ENCODE measurements at regions not wholly inside any gene's neighbourhood (a gene's known extent, or its start where the extent isn't known, plus 50 kb on each side); places are given as distances from the start of the nearest gene placed in this dataset.

DNA sequence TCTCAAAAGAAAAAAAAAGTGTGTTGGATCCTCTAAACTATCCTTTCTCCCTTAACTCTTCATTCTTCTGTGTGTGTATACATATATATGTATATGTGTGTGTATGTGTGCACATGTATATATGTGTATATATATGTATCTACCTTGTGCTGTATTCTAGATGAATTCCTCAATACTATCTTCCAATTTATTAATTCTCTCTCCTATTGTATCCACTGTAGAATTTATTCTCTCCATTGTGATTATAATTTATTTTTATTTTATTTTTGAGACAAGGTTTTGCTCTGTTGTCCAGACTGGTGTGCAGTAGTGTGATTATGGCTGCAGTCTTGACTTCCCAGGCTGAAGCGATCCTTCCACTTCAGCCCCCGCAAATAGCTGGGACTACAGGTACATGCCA lies 147.1 kb upstream of the ZNF618 start:
- DNase-seq: no peak
- Histone ChIP-seq H3K9me3 (peaks cover 6% of the 10 kb centered on the region), H3K27me3 (ENCODE audit: insufficient read depth) (peaks cover 8% of the 10 kb centered on the region; the same call in 1 of the 2 replicates), H3K36me3 (replicated peaks in 1 of 2; ENCODE audit: control insufficient read depth in 1 of 2, insufficient read depth in 2 of 2, low read length in 1 of 2) (no peaks in the 10 kb centered on the region), H3F3A (replicated peaks; ENCODE audit: insufficient read depth) (no peaks in the 10 kb centered on the region), H3K9ac (no peak overlapping the region), H4K20me1 (ENCODE audit: insufficient read depth) (no peaks in the 10 kb centered on the region), H3K9me2 (no peaks in the 10 kb centered on the region), H3K79me2 (ENCODE audit: insufficient read depth) (no peaks in the 10 kb centered on the region), H3K27ac (ENCODE audit: low read depth in 2 of 2, low read length in 1 of 2) (no peak overlapping the region), H3K4me2 (no peak overlapping the region), H2AFZ (ENCODE audit: low read depth) (no peak overlapping the region), H3K4me3 (ENCODE audit: low read depth in 2 of 2, low read length in 1 of 2) (no peak overlapping the region), H3K4me1 (ENCODE audit: control insufficient read depth in 1 of 2, insufficient read depth in 2 of 2, low read depth in 1 of 2, low read length in 1 of 2) (no peaks in the 10 kb centered on the region)
- ChIA-PET POLR2A (no interaction called here), CTCF (interaction anchor here (3.8 kb wide), 1 partner anchor 8 kb away, joined by 20 read pairs; no protein-coding TSS in a partner anchor)
- TF ChIP-seq TCF12 (IDR thresholded peaks at IDR 0.05): no peak
- no peak for TF ChIP-seq TAF1 (IDR thresholded peaks at IDR 0.05; ENCODE audit: borderline replicate concordance, low read depth, low read length)
- TF ChIP-seq GABPA (IDR thresholded peaks at IDR 0.05; ENCODE audit: low read depth): no peak
- no peak for TF ChIP-seq YY1 (IDR thresholded peaks at IDR 0.05; ENCODE audit: low read depth)
- no peak for TF ChIP-seq GATA2 (CRISPR knock-in tag; IDR thresholded peaks at IDR 0.05)
- 80% methylated on average over 2 of the region's 2 CpGs for WGBS (ENCODE audit: low lambda C conversion rate)

DNA sequence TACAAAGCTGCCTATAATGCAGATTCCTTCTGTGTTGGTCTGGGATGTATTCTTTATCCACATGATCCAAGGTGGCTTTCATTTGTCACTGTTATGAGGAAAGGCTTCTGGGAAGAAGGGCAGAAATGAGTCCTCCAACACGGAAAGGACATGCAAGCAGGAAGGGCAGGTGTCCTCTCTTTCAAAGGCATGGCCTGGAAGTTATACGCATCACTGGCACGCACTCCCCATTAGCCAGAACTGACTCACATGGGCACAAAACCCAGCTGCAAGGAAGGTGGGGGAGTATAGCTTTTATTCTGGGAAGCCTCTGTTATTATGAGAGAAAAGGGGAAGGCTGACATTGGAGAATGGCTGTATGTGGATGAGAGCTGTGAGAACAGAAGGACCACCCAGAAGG lies 141.3 kb upstream of the ZNF618 start:
- no peak overlapping the region for H3K9ac ChIP-seq
- H3K4me1 ChIP-seq (ENCODE audit: control insufficient read depth in 1 of 2, insufficient read depth in 2 of 2, low read depth in 1 of 2, low read length in 1 of 2): no peaks in the 10 kb centered on the region
- no peak for TF ChIP-seq POLR2AphosphoS5 (IDR thresholded peaks at IDR 0.05; ENCODE audit: low read depth, low read length)
- TF ChIP-seq RFX5 (IDR thresholded peaks at IDR 0.05; ENCODE audit: low read length): no peak
- TF ChIP-seq, protein P1, sequence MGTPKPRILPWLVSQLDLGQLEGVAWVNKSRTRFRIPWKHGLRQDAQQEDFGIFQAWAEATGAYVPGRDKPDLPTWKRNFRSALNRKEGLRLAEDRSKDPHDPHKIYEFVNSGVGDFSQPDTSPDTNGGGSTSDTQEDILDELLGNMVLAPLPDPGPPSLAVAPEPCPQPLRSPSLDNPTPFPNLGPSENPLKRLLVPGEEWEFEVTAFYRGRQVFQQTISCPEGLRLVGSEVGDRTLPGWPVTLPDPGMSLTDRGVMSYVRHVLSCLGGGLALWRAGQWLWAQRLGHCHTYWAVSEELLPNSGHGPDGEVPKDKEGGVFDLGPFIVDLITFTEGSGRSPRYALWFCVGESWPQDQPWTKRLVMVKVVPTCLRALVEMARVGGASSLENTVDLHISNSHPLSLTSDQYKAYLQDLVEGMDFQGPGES (IDR thresholded peaks at IDR 0.05; ENCODE audit: low read depth, low read length): no peak
- no peak for TF ChIP-seq YY1 (IDR thresholded peaks at IDR 0.05; ENCODE audit: low read depth)
- no peak for TF ChIP-seq JUND (IDR thresholded peaks at IDR 0.05)
- no peak for TF ChIP-seq EP300 (IDR thresholded peaks at IDR 0.05; ENCODE audit: borderline replicate concordance in 1 of 2, low read depth in 1 of 2, low read length in 1 of 2)
- ChIA-PET CTCF (interaction anchor here (0.8 to 1.6 kb wide), 3 partner anchors 19 to 556 kb away, joined by 3 to 4 read pairs (median 3); no protein-coding TSS in a partner anchor), POLR2A (no interaction called here)
- H3K27ac ChIP-seq (ENCODE audit: low read depth in 2 of 2, low read length in 1 of 2): no peak overlapping the region
- WGBS (ENCODE audit: low lambda C conversion rate): 63% methylated on average over 3 of the region's 3 CpGs
- H3K4me3 ChIP-seq (ENCODE audit: low read depth in 2 of 2, low read length in 1 of 2): no peak overlapping the region
- no peaks in the 10 kb centered on the region for H3K9me2 ChIP-seq
- H3K9me3 ChIP-seq: peaks cover 6% of the 10 kb centered on the region
- H3K4me2 ChIP-seq: no peak overlapping the region
- DNase-seq: no peak
- H3F3A ChIP-seq (replicated peaks; ENCODE audit: insufficient read depth): peaks cover 3% of the 10 kb centered on the region
- H2AFZ ChIP-seq (ENCODE audit: low read depth): no peak overlapping the region
- no peaks in the 10 kb centered on the region for H3K36me3 ChIP-seq (replicated peaks in 1 of 2; ENCODE audit: control insufficient read depth in 1 of 2, insufficient read depth in 2 of 2, low read length in 1 of 2)
- H3K27me3 ChIP-seq (ENCODE audit: insufficient read depth): no peaks in the 10 kb centered on the region; the same call in 1 of the 2 replicates
- H3K79me2 ChIP-seq (ENCODE audit: insufficient read depth): no peaks in the 10 kb centered on the region
- no peaks in the 10 kb centered on the region for H4K20me1 ChIP-seq (ENCODE audit: insufficient read depth)

DNA sequence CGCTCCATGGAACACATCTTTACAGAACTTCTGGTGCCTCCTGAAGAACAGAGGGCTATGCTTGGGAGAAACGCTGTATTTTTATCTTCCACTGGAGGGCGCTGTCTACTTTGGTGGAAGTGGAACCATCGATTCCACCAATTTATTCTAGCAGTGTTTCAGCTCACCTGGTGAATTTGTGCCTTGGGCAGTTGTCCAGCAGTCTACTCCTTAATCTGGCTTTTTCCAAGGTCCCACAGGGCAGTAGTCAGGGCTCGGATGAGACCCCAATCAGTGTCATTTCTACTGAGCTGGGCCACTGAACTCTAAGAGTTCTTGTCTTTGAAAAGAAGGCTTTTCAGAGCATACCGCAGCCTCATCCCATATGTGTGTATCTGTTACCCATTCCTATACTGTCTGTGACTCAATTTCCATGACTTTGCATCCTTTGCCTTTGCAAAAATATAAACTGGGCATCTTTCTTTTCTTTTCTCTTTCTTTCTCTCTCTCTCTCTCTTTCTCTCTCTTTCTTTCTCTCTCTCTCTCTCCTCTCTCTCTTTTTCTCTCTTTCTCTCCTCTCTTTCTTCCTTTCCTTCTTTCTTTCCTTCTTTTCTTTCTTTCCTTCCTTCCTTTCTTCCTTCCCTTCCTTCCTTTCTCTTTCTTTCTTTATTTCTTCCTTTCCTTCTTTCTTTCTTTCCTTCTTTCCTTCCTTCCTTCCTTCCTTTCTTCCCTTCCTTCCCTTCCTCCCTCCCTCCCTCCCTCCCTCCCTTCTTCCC lies 138.4 kb upstream of the ZNF618 start:
- peaks cover 0 to 3% of the 10 kb centered on the region in 2 experiments; a peak in 1 of 4 replicates for H3K4me1 ChIP-seq (ENCODE audit: control insufficient read depth in 1 of 2, insufficient read depth in 2 of 2, low read depth in 1 of 2, low read length in 1 of 2)
- 19% methylated on average over 6 of the region's 6 CpGs for WGBS (ENCODE audit: low lambda C conversion rate)
- DNase-seq: peak; percentile 50

More for the DNA sequence above, 138.4 kb upstream of the ZNF618 start:
- no peak overlapping the region for H3K4me2 ChIP-seq
- no peak overlapping the region for H3K9ac ChIP-seq
- no peaks in the 10 kb centered on the region for H3K9me3 ChIP-seq
- ChIA-PET POLR2A (no interaction called here), CTCF (interaction anchor here (0.6 to 3.1 kb wide), 53 partner anchors 9 to 829 kb away, joined by 3 to 20 read pairs (median 4); no protein-coding TSS in a partner anchor)
- H3K4me3 ChIP-seq (ENCODE audit: low read depth in 2 of 2, low read length in 1 of 2): no peak overlapping the region; a peak in 1 of 4 replicates
- no peak overlapping the region for H3K27ac ChIP-seq (ENCODE audit: low read depth in 2 of 2, low read length in 1 of 2)
- no peaks in the 10 kb centered on the region for H3K79me2 ChIP-seq (ENCODE audit: insufficient read depth)
- TF ChIP-seq NFIC (IDR thresholded peaks at IDR 0.05; ENCODE audit: borderline replicate concordance) (no peak), SMC3 (IDR thresholded peaks at IDR 0.05; ENCODE audit: low read depth, low read length) (peak; percentile 71), RAD21 (IDR thresholded peaks at IDR 0.05; ENCODE audit: low read length) (peak; percentile 89), RFX5 (IDR thresholded peaks at IDR 0.05; ENCODE audit: low read length) (no peak), FOSL2 (IDR thresholded peaks at IDR 0.05; ENCODE audit: borderline replicate concordance, low read depth) (no peak), NRF1 (IDR thresholded peaks at IDR 0.05; ENCODE audit: low read depth, low read length) (no peak)
- TF ChIP-seq, protein P2, sequence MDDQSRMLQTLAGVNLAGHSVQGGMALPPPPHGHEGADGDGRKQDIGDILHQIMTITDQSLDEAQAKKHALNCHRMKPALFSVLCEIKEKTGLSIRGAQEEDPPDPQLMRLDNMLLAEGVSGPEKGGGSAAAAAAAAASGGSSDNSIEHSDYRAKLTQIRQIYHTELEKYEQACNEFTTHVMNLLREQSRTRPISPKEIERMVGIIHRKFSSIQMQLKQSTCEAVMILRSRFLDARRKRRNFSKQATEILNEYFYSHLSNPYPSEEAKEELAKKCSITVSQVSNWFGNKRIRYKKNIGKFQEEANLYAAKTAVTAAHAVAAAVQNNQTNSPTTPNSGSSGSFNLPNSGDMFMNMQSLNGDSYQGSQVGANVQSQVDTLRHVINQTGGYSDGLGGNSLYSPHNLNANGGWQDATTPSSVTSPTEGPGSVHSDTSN (IDR thresholded peaks at IDR 0.05): no peak
- TF ChIP-seq, protein P3, sequence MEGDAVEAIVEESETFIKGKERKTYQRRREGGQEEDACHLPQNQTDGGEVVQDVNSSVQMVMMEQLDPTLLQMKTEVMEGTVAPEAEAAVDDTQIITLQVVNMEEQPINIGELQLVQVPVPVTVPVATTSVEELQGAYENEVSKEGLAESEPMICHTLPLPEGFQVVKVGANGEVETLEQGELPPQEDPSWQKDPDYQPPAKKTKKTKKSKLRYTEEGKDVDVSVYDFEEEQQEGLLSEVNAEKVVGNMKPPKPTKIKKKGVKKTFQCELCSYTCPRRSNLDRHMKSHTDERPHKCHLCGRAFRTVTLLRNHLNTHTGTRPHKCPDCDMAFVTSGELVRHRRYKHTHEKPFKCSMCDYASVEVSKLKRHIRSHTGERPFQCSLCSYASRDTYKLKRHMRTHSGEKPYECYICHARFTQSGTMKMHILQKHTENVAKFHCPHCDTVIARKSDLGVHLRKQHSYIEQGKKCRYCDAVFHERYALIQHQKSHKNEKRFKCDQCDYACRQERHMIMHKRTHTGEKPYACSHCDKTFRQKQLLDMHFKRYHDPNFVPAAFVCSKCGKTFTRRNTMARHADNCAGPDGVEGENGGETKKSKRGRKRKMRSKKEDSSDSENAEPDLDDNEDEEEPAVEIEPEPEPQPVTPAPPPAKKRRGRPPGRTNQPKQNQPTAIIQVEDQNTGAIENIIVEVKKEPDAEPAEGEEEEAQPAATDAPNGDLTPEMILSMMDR (IDR thresholded peaks at IDR 0.05): peak; percentile 83
- H3K9me2 ChIP-seq: no peaks in the 10 kb centered on the region
- peaks cover 9% of the 10 kb centered on the region for H3F3A ChIP-seq (replicated peaks; ENCODE audit: insufficient read depth)
- no peaks in the 10 kb centered on the region for H3K27me3 ChIP-seq (ENCODE audit: insufficient read depth)
- H3K36me3 ChIP-seq (replicated peaks in 1 of 2; ENCODE audit: control insufficient read depth in 1 of 2, insufficient read depth in 2 of 2, low read length in 1 of 2): no peaks in the 10 kb centered on the region
- no peak overlapping the region for H2AFZ ChIP-seq (ENCODE audit: low read depth)
- no peaks in the 10 kb centered on the region for H4K20me1 ChIP-seq (ENCODE audit: insufficient read depth)
